ENCODE measurements at regions not wholly inside any gene's neighbourhood (a gene's known extent, or its start where the extent isn't known, plus 50 kb on each side); places are given as distances from the start of the nearest gene placed in this dataset.

DNA sequence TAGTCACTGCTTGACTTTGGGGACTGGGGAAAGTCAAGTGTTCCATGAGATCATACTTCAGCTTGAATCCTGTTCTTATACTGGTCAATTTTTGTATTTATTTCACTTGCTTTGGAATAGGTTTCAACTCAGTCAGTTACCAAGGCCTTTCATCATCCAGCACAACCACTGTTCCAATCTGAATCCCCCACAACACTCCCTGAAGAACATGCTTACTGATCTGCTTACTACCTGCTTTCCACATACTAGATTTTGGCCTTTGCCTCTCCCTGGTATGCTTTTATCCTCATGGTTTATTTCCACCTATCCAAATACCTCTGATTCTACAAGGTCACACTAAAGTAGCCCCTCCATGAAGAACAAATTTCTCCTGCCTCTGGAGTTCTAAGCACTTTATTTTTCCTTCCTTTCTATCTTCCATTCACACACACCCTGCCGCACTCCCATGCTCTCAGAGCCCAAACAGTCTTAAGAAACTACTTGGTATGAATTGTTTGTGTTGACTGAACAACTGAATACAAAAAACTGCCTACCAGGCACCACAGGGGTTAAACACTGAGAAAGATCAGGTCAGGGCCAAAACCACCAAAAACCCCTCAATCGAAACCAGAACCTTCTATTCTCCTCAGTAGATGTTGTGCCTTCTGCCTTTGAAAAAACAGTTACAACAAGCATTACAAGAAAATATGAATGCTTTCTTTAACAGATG lies 178.1 kb downstream of the AVL9 start:
- TF ChIP-seq, protein P1, sequence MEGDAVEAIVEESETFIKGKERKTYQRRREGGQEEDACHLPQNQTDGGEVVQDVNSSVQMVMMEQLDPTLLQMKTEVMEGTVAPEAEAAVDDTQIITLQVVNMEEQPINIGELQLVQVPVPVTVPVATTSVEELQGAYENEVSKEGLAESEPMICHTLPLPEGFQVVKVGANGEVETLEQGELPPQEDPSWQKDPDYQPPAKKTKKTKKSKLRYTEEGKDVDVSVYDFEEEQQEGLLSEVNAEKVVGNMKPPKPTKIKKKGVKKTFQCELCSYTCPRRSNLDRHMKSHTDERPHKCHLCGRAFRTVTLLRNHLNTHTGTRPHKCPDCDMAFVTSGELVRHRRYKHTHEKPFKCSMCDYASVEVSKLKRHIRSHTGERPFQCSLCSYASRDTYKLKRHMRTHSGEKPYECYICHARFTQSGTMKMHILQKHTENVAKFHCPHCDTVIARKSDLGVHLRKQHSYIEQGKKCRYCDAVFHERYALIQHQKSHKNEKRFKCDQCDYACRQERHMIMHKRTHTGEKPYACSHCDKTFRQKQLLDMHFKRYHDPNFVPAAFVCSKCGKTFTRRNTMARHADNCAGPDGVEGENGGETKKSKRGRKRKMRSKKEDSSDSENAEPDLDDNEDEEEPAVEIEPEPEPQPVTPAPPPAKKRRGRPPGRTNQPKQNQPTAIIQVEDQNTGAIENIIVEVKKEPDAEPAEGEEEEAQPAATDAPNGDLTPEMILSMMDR (IDR thresholded peaks at IDR 0.05) = no peak
- TF ChIP-seq POLR2A (IDR thresholded peaks at IDR 0.05) = no peak
